DOHH2 (cell line): ENCODE measurements at regions not wholly inside any gene's neighbourhood (a gene's known extent, or its start where the extent isn't known, plus 50 kb on each side); places are given as distances from the start of the nearest gene placed in this dataset.

Source experiments
- EZH2phosphoT487 ChIP-seq: fragments of 200-600 bp; sonication (generic); IDR thresholded peaks from 2 replicates; pipeline ENCODE4 v1.6.1; 2017; ENCODE audit warnings: borderline replicate concordance, mild to moderate bottlenecking, antibody characterized with exemption, low read length, moderate library complexity, mixed read lengths
- TF ChIP-seq, protein P1 (sequence below): fragments of 200-600 bp; sonication (generic); IDR thresholded peaks from one replicate; pipeline ENCODE4 v1.5.1; 2014; ENCODE audit warnings: antibody characterized with exemption, mild to moderate bottlenecking, low read depth, low read length; ENCODE audit not compliant: poor library complexity, severe bottlenecking

DNA sequence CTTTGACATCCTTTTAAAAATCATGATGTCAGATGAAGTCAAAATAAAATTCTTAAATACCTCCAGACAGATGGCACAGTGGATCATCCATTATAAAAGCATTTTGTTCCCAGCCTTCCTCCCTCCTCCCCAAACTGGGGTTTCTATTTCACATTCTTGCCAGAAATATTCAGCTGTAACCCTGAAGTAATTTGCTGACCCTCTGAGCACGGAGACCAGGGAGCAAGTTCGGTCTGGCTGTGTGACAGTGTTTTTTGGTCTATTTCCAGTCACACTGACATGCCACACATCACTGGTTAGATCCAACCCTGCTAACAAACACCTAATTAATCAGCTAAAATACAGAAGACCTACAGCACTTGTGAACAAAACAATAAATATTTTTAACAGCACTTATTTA is 126.2 kb upstream of the DMRT1 start:
- TF ChIP-seq, protein P1, sequence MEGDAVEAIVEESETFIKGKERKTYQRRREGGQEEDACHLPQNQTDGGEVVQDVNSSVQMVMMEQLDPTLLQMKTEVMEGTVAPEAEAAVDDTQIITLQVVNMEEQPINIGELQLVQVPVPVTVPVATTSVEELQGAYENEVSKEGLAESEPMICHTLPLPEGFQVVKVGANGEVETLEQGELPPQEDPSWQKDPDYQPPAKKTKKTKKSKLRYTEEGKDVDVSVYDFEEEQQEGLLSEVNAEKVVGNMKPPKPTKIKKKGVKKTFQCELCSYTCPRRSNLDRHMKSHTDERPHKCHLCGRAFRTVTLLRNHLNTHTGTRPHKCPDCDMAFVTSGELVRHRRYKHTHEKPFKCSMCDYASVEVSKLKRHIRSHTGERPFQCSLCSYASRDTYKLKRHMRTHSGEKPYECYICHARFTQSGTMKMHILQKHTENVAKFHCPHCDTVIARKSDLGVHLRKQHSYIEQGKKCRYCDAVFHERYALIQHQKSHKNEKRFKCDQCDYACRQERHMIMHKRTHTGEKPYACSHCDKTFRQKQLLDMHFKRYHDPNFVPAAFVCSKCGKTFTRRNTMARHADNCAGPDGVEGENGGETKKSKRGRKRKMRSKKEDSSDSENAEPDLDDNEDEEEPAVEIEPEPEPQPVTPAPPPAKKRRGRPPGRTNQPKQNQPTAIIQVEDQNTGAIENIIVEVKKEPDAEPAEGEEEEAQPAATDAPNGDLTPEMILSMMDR, result no peak
- no peak for TF ChIP-seq EZH2phosphoT487
